Activated naive CD4-positive, alpha-beta T cell treated with anti-CD3 and anti-CD28 coated beads, Interleukin-2, amount 50 U/mL, for 16 hours (primary cell): ENCODE measurements at regions not wholly inside any gene's neighbourhood (a gene's known extent, or its start where the extent isn't known, plus 50 kb on each side); places are given as distances from the start of the nearest gene placed in this dataset.
A peak's percentile ranks its signal among the peaks of the same experiment; 100 is the strongest.

Experiments used
- DNase-seq: peaks from one replicate; pipeline ENCODE4 v3.0.0-alpha.2; 2020

GRCh38 chr4:20412072-20412471 is 160.4 kb downstream of the SLIT2 start:
- DNase-seq, result no peak

DNA sequence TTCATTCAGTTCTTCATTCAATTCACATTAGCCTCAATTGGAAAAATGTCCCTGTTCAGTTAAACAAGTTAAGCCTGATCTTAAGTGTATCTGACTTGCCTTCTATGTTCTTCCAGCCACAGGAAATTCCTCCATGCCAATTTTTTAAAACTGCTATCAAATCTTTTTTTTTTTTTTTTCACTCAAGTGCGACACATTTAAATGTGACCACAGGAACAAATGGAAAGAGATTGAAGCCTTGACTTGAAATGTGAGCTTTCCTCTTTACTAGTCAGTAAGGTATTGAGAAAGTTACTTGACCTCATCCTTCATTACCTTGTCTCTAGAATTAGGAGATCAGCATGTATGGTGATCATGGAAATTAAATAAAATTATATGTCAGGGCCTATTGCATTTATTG is 165.1 kb downstream of the SLIT2 start:
- DNase-seq, result no peak

GRCh38 chr4:20418861-20419451 is 167.3 kb downstream of the SLIT2 start:
- no peak for DNase-seq

DNA sequence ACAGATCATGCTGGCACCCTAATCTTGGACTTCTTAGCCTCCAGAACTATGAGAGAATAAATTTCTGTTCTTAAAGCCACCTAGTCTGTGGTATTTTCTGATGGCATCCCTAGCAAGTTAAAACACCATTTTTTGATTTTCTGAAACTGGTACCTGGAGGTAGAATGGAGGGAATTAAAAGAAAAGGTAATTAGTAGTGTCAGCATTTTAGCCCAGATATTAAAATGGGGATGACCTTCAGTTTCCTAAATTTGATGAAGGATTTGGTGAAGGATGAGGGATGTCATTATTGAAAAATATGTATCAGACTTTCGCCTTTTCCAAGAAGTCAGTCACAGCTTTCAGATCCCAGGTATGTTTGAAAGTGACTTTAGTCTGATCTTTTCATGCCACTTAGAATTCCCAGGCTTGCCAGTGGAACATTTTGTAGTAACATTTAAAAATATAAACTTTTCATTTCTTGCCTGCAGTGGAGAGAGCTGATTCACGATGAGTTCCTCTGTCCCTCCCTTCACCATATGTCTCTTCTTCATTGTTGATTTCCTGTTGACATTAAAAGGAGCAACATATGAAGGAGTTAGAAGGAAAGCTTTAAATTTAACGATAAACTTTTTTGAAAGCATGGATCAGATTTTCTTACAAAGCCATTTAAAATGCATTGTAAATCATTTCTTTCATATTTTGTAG is 169.4 kb downstream of the SLIT2 start:
- DNase-seq, result no peak

DNA sequence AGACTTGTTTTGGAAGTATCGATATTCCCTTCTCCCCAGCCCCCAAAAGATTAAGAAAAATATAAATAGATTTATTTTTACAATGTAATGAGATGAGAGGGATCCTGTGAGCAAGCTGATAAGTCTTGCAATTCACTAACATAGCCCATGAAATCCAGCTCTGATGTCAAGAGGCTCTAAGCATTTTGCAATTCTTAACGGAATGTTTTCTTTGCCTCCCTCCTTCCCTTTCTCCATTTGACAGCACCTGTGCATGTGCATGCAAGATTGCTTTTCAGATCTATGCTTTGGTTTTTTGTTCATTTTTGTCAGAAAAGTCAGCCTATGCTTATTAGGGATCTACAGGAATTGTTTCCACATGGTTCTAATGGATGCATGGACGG is 169.9 kb downstream of the SLIT2 start:
- DNase-seq, result no peak

DNA sequence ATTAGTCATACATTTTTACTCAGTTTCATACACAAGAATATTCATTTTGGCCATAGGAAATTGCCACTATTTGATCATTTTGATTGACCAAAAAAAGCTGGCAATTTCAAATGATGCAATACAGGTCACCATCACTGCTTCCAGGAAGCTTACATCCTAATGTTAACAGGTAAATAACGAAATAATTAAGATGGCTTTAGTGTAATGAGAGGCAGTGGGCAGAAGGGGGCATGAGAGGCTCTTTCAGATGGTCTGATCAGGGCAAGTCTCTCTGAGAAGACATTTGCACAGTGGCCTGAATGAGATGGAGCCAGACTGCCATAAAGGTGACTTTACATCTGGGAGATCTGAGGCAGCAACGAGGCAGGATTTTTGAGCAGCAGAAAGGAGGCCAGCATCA is 170.7 kb downstream of the SLIT2 start:
- peak; percentile 12 for DNase-seq

- no peak for DNase-seq
Measured at GRCh38 chr4:20423420-20423819, 171.7 kb downstream of the SLIT2 start.

- DNase-seq, result no peak
Measured at GRCh38 chr4:20426028-20426427, 174.3 kb downstream of the SLIT2 start.

- DNase-seq, result no peak
Measured at GRCh38 chr4:20428436-20429160, 176.9 kb downstream of the SLIT2 start.

DNA sequence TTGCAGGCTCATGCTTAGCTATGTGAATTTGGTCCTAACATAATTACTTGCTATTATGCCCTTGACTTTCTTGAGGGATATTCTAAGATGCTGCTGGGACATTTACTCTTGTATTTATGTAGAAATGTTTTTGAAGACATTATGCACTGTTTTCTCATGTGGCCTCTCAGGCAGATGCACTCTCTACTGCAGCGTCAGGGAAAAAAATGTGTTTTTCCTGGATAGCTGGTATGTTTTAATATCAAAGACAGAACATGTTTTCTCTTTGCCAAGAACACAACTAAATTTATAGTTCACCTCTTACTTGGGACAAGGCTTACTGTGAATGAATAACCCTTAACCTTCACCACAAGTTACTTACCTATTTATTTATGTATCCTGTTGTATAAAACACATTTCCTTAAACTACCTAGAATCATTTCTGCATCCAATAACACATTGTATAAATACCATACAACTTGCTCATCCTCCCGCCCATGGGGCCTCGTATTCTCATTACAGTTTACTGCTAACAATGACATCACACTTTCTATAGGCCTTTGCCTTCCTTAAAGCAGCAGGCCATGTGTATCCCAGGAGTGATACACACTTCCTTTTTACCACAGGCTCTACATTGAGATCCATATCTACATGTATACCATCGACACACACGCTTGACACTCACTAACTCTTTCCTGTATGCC is 178.7 kb downstream of the SLIT2 start:
- DNase-seq, result no peak

- no peak for DNase-seq
Measured at GRCh38 chr4:20431543-20431951, 179.8 kb downstream of the SLIT2 start.

- DNase-seq, result no peak
Measured at GRCh38 chr4:20432088-20432487, 180.4 kb downstream of the SLIT2 start.

DNA sequence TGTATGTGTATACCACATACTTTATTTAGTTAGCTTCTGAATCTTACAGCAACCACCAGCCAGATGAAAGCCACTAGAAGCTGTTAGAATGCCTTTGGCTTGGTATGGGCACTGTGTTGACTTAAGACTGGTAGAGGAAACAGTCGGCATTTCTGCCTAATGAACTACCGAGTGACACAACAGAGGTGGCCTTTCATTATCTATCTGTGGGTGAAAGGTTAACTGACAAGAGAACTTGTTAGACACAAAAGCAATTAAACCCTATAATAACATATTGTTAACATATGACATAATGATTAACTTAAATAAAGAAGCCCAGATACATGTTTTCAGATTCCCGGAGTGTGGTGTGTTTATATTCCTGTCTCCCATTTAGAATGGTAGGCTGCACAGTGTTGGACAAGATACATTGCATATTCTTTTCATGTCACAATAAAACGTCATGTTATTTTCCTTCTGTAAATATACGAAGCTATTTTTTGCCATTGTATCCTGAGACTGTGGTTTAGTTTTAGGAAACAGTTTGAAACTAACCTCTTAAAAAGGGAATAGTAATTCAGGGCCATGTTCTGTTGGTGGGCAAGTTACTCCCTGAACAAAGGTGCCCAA is 181.5 kb downstream of the SLIT2 start:
- DNase-seq, result no peak

- no peak for DNase-seq
Measured at GRCh38 chr4:20440170-20440569, 188.5 kb downstream of the SLIT2 start.

GRCh38 chr4:20443015-20443805 is 191.5 kb downstream of the SLIT2 start:
- DNase-seq, result no peak

DNA sequence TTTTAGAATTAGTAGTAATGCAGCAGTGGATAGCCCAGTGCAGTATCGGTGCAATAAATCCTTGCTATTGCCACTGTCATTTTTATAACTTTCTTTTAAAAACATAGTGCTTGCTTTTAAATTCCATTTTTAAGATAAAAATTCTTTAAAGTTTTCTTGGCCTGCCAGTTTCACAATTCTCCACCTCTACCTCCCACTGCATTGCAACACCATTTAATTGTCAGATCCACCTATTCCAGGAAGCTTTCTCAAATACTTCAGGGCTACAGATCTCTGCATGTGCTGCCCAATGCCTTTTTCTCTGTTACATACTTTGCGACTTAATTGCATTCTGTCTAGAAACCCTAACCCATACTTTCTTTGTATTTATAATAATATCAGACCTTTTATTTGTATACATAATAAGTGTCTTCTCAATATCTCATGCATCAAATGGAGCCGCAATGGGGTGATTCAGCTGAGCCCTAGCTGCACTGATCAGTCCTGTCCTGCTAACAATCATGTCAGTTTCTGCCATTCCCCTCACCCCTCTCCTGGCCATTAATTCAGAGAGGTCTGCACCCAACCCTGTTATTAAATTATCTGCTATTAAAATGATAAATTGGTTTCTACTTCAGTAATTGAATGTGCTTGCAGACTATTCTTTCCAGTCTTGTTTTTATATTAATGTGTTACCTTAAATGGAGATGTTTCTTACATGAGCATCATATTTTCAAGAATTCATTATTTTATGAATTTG is 193.1 kb downstream of the SLIT2 start:
- DNase-seq, result no peak

GRCh38 chr4:20445933-20446723 is 194.4 kb downstream of the SLIT2 start:
- DNase-seq, result no peak

DNA sequence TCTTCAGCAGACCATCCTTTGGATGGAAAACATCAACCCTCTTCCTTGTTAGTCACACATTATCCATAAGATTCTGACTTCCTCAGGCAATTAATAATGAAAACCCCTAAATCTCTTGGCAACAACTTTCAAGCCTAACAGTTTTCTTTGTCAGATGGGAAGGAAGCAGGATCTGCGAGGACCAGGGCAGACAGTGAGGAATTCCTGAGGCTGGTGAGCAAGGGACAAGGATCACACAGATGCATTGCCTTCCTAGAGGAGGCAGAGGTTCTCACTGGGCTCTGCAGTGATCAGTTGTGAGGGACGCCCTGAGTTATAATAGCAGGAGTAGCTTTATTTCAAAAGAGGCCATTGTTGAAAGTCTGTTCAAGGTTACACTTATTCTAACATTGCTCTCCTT is 195.4 kb downstream of the SLIT2 start:
- no peak for DNase-seq

GRCh38 chr4:20451986-20452385 is 200.3 kb downstream of the SLIT2 start:
- no peak for DNase-seq

DNA sequence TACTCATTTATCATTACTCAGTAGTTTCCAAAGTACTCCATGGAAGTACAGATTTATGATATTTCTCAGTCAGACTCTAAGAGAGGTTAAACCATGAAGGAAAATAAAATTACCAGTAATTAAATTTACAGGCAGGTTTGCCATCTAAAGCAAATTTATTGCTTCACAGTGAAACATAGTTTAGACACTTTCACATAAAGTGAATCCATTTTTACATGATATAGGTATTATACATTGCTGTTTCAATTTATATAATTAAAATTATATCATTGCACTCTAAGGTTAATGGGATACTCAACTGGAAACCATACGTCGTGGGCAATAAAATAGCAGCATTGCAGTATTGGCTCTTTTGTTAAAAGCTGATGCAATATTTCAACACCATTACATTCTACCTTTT is 202.8 kb downstream of the SLIT2 start:
- no peak for DNase-seq

GRCh38 chr4:20456407-20456806 is 204.7 kb downstream of the SLIT2 start:
- no peak for DNase-seq
